Breast epithelium (tissue), 4 donors: ENCODE measurements at regions not wholly inside any gene's neighbourhood (a gene's known extent, or its start where the extent isn't known, plus 50 kb on each side); places are given as distances from the start of the nearest gene placed in this dataset.

Experiments used
- DNase-seq, 2 donors: peaks; one replicate each; pipeline ENCODE4 v3.0.0-alpha.2; 2019; ENCODE audit warnings: low spot score in 2 of 2
- H3K27ac ChIP-seq, 2 donors: fragments of 200-600 bp; sonication (generic) in 1 of 2; one replicate each; pipeline ENCODE4 v1.5.1; 2016 to 2019; ENCODE audit warnings: mild to moderate bottlenecking in 1 of 2
- H3K27me3 ChIP-seq, 2 donors: fragments of 200-600 bp; sonication (generic) in 1 of 2; one replicate each; pipeline versions ENCODE4 v1.5.1 to v1.6.0; 2017 to 2019; ENCODE audit warnings: control low read depth in 1 of 2, mild to moderate bottlenecking in 1 of 2
- H3K36me3 ChIP-seq: fragments of 200-600 bp; one replicate; pipeline ENCODE4 v1.5.1; 2019
- H3K4me1 ChIP-seq, 2 donors: fragments of 200-600 bp; sonication (generic); one replicate each; pipeline ENCODE4 v1.5.1; 2016 to 2019; ENCODE audit warnings: control low read depth in 1 of 2
- H3K4me3 ChIP-seq, 3 donors: fragments of 200-600 bp; sonication (generic); 1 replicate in 2 of 3; 2 replicates in 1 of 3; pipeline ENCODE4 v1.5.1; 2016 to 2019; ENCODE audit warnings: mild to moderate bottlenecking in 3 of 3, moderate library complexity in 2 of 3
- H3K9me3 ChIP-seq, 2 donors: fragments of 200-600 bp; sonication (generic) in 1 of 2; one replicate each; pipeline ENCODE4 v1.5.1; 2016 to 2019; ENCODE audit warnings: control low read depth in 1 of 2
- CTCF ChIP-seq, 3 donors: fragments of 450-650 bp; IDR thresholded peaks; one replicate each; pipeline ENCODE4 v1.5.1; 2016 to 2017; ENCODE audit warnings: antibody characterized with exemption in 3 of 3, mild to moderate bottlenecking in 3 of 3, moderate library complexity in 3 of 3
- POLR2A ChIP-seq: fragments of 450-650 bp; IDR thresholded peaks from one replicate; pipeline ENCODE4 v1.6.1; 2016; ENCODE audit warnings: antibody characterized with exemption, mild to moderate bottlenecking, moderate library complexity
- POLR2AphosphoS5 ChIP-seq, 3 donors: sonication (generic); formaldehyde crosslinking; IDR thresholded peaks; one replicate each; pipeline ENCODE4 v1.6.1; 2017; ENCODE audit warnings: antibody characterized with exemption in 3 of 3
- intact Hi-C: fragments of 100-400 bp; cut with DNase I; formaldehyde crosslinking; loops from one replicate; pipeline ENCODE4 v1.15.1; 2023; ENCODE audit warnings: low total_unique reads

- no peak for TF ChIP-seq POLR2A
- TF ChIP-seq POLR2AphosphoS5 (IDR thresholded peaks at IDR 0.05), result peak; percentile 19 to 47 (median 39)
- peak in 1 of 2 donors; percentile 85 for DNase-seq
Observed at GRCh38 chr5:1973391-1974013, 90.8 kb upstream of the IRX4 start.

GRCh38 chr5:1971944-1972343, 89.2 kb upstream of the IRX4 start:
- H3K9me3 ChIP-seq, result no peaks in the 10 kb centered on the region
- intact Hi-C loops, result no loop called here
- DNase-seq, result no peak
- no peak overlapping the region for H3K4me3 ChIP-seq
- no peaks in the 10 kb centered on the region for H3K4me1 ChIP-seq
- H3K36me3 ChIP-seq, result no peaks in the 10 kb centered on the region
- no peaks in the 10 kb centered on the region for H3K27me3 ChIP-seq
- H3K27ac ChIP-seq, result no peak overlapping the region
- no peak for TF ChIP-seq POLR2AphosphoS5 (IDR thresholded peaks at IDR 0.05)
- TF ChIP-seq CTCF (IDR thresholded peaks at IDR 0.05), result no peak
- TF ChIP-seq POLR2A, result no peak

More at GRCh38 chr5:1973391-1974013, 90.8 kb upstream of the IRX4 start:
- no peaks in the 10 kb centered on the region for H3K9me3 ChIP-seq
- H3K4me1 ChIP-seq, result no peaks in the 10 kb centered on the region
- peak overlapping the region; percentile 73 to 74 for H3K27ac ChIP-seq
- peak overlapping the region in 2 of 3 donors; percentile 10 to 48 for H3K4me3 ChIP-seq
- no peaks in the 10 kb centered on the region for H3K27me3 ChIP-seq
- H3K36me3 ChIP-seq, result no peaks in the 10 kb centered on the region
- intact Hi-C loops, result no loop called here

- DNase-seq, result no peak
- Histone ChIP-seq H3K9me3 (no peaks in the 10 kb centered on the region), H3K36me3 (no peaks in the 10 kb centered on the region), H3K4me3 (no peak overlapping the region), H3K4me1 (no peaks in the 10 kb centered on the region), H3K27me3 (no peaks in the 10 kb centered on the region), H3K27ac (no peak overlapping the region)
- intact Hi-C loops, result no loop called here
- TF ChIP-seq CTCF (IDR thresholded peaks at IDR 0.05), result no peak
- no peak for TF ChIP-seq POLR2A
Observed at GRCh38 chr5:1967736-1968135, 85.0 kb upstream of the IRX4 start.

- no peaks in the 10 kb centered on the region for H3K36me3 ChIP-seq
- no peak for DNase-seq
- no peaks in the 10 kb centered on the region for H3K4me1 ChIP-seq
- no peaks in the 10 kb centered on the region for H3K9me3 ChIP-seq
- H3K27ac ChIP-seq, result no peak overlapping the region
- H3K27me3 ChIP-seq, result no peaks in the 10 kb centered on the region
- TF ChIP-seq POLR2A (no peak), CTCF (IDR thresholded peaks at IDR 0.05) (no peak), POLR2AphosphoS5 (IDR thresholded peaks at IDR 0.05) (no peak)
- no peak overlapping the region for H3K4me3 ChIP-seq
- intact Hi-C loops, result no loop called here
Observed at GRCh38 chr5:1966461-1966860, 83.7 kb upstream of the IRX4 start.

- no peaks in the 10 kb centered on the region for H3K4me1 ChIP-seq
- no peak overlapping the region for H3K4me3 ChIP-seq
- no peaks in the 10 kb centered on the region for H3K27me3 ChIP-seq
- H3K27ac ChIP-seq, result no peak overlapping the region
- no peaks in the 10 kb centered on the region for H3K9me3 ChIP-seq
- no peaks in the 10 kb centered on the region for H3K36me3 ChIP-seq
- DNase-seq, result no peak
- TF ChIP-seq POLR2A (no peak), POLR2AphosphoS5 (IDR thresholded peaks at IDR 0.05) (no peak), CTCF (IDR thresholded peaks at IDR 0.05) (no peak)
- intact Hi-C loops, result no loop called here
Observed at GRCh38 chr5:1965925-1966324, 83.2 kb upstream of the IRX4 start.
